Esophagus squamous epithelium (tissue), 5 donors: ENCODE measurements at regions not wholly inside any gene's neighbourhood (a gene's known extent, or its start where the extent isn't known, plus 50 kb on each side); places are given as distances from the start of the nearest gene placed in this dataset.

Experiments used
- DNase-seq: peaks from one replicate; lab custom pipeline; 2025; lab: John Stamatoyannopoulos, UW
- H3K27ac ChIP-seq, 4 donors: fragments of 200-600 bp; sonication (generic); one replicate each; pipeline ENCODE4 v1.5.1; 2016 to 2019; ENCODE audit warnings: mild to moderate bottlenecking in 1 of 4
- H3K27me3 ChIP-seq, 4 donors: fragments of 200-600 bp; sonication (generic); 1 replicate in 3 of 4; 2 replicates in 1 of 4; pipeline versions ENCODE4 v1.5.1 to v1.6.0; 2017 to 2021; ENCODE audit warnings: antibody characterized with exemption in 1 of 4
- H3K36me3 ChIP-seq, 3 donors: fragments of 200-600 bp; sonication (generic); one replicate each; pipeline ENCODE4 v1.5.1; 2016 to 2019
- H3K4me1 ChIP-seq, 3 donors: fragments of 200-600 bp; sonication (generic); one replicate each; pipeline ENCODE4 v1.5.1; 2017 to 2019
- H3K4me3 ChIP-seq, 4 donors: fragments of 200-600 bp; sonication (generic); 1 replicate in 3 of 4; 2 replicates in 1 of 4; pipeline ENCODE4 v1.5.1; 2016 to 2019; ENCODE audit warnings: mild to moderate bottlenecking in 2 of 4, moderate library complexity in 1 of 4
- H3K9me3 ChIP-seq, 3 donors: fragments of 200-600 bp; sonication (generic); one replicate each; pipeline ENCODE4 v1.5.1; 2016 to 2019
- POLR2A ChIP-seq, 4 donors: fragments of 450-650 bp; IDR thresholded peaks; one replicate each; pipeline ENCODE4 v1.6.1; 2017; ENCODE audit warnings: antibody characterized with exemption in 4 of 4, mild to moderate bottlenecking in 4 of 4, moderate library complexity in 3 of 4
- WGBS, 2 donors: methylation state at CpG; one replicate each; pipeline ENCODE4 v1.1.5; 2018; 5-methylcytosine and 5-hydroxymethylcytosine counted together
- intact Hi-C: fragments of 100-400 bp; cut with DNase I; formaldehyde crosslinking; loops from one replicate; pipeline ENCODE4 v1.15.0; 2022
- TF ChIP-seq, protein P1 (sequence below), 6 experiments: fragments of 450-650 bp in 4 of 6; fragments of 200-600 bp in 2 of 6; sonication (generic) in 2 of 6; IDR thresholded peaks; one replicate each; pipeline ENCODE4 v1.5.1; 2016 to 2019; ENCODE audit warnings: antibody characterized with exemption in 6 of 6, mild to moderate bottlenecking in 4 of 6, moderate library complexity in 4 of 6
- donor health status: DM: yes; HTN: yes; CAD: no.

DNA sequence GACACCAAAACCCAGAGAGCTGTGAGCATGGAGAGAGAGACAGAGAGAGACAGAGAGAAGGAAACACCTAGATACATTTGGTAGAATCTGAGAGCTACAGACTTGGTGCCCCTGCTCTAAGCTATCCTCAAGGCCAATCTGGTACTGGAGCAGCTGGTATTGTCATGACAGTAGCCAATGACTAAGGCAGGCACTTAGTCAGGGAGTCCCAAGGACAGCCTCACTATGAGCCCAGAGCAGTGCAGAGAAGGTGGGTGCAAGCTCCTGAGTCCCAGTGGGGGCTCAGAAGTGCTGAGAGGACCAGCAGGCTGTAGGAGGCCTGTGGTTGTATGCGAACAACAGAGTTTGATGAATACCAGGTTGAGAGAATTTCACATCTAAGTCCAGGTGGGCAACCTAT is 300.4 kb upstream of the ZNF608 start:
- Histone ChIP-seq H3K4me3 (no peak overlapping the region), H3K27me3 (no peaks in the 10 kb centered on the region), H3K9me3 (no peaks in the 10 kb centered on the region), H3K4me1 (peaks cover 6 to 46% (median 14%) of the 10 kb centered on the region in 3 donors), H3K27ac (no peak overlapping the region), H3K36me3 (no peaks in the 10 kb centered on the region)
- 100% methylated on average over 1 of the region's 1 CpG for WGBS, 2 donors
- DNase-seq, result no peak
- TF ChIP-seq POLR2A (IDR thresholded peaks at IDR 0.05), result no peak
- TF ChIP-seq, protein P1, sequence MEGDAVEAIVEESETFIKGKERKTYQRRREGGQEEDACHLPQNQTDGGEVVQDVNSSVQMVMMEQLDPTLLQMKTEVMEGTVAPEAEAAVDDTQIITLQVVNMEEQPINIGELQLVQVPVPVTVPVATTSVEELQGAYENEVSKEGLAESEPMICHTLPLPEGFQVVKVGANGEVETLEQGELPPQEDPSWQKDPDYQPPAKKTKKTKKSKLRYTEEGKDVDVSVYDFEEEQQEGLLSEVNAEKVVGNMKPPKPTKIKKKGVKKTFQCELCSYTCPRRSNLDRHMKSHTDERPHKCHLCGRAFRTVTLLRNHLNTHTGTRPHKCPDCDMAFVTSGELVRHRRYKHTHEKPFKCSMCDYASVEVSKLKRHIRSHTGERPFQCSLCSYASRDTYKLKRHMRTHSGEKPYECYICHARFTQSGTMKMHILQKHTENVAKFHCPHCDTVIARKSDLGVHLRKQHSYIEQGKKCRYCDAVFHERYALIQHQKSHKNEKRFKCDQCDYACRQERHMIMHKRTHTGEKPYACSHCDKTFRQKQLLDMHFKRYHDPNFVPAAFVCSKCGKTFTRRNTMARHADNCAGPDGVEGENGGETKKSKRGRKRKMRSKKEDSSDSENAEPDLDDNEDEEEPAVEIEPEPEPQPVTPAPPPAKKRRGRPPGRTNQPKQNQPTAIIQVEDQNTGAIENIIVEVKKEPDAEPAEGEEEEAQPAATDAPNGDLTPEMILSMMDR (IDR thresholded peaks at IDR 0.05), result no peak
- intact Hi-C loops, result no loop called here

DNA sequence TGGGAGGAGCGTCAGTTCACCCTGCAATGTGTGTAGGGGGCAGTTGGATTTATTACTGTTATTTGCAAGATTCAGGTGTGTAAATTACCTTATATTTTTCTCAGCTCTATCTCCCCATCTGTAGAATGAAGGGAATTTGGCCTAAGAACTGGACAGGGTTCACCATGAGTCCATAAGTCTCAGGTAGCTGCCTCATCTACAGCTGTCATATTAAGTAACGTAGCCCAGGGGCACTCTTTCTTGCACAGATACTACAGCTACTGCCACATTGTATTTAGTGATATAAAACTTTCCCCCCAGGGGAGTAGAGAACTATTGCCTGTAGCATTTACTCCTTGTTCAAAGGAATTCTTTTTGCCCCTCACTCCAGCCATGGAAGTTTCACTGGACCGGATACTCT is 301.4 kb upstream of the ZNF608 start:
- Histone ChIP-seq H3K27ac (no peak overlapping the region), H3K36me3 (no peaks in the 10 kb centered on the region), H3K27me3 (no peaks in the 10 kb centered on the region), H3K4me3 (no peak overlapping the region), H3K9me3 (no peaks in the 10 kb centered on the region), H3K4me1 (peaks cover 6 to 36% (median 14%) of the 10 kb centered on the region in 3 donors)
- no peak for DNase-seq
- WGBS, 2 donors, result 97 to 98% methylated on average over 3 of the region's 3 CpGs
- TF ChIP-seq POLR2A (IDR thresholded peaks at IDR 0.05), result no peak
- TF ChIP-seq, protein P1 (IDR thresholded peaks at IDR 0.05), result no peak
- intact Hi-C loops, result no loop called here

DNA sequence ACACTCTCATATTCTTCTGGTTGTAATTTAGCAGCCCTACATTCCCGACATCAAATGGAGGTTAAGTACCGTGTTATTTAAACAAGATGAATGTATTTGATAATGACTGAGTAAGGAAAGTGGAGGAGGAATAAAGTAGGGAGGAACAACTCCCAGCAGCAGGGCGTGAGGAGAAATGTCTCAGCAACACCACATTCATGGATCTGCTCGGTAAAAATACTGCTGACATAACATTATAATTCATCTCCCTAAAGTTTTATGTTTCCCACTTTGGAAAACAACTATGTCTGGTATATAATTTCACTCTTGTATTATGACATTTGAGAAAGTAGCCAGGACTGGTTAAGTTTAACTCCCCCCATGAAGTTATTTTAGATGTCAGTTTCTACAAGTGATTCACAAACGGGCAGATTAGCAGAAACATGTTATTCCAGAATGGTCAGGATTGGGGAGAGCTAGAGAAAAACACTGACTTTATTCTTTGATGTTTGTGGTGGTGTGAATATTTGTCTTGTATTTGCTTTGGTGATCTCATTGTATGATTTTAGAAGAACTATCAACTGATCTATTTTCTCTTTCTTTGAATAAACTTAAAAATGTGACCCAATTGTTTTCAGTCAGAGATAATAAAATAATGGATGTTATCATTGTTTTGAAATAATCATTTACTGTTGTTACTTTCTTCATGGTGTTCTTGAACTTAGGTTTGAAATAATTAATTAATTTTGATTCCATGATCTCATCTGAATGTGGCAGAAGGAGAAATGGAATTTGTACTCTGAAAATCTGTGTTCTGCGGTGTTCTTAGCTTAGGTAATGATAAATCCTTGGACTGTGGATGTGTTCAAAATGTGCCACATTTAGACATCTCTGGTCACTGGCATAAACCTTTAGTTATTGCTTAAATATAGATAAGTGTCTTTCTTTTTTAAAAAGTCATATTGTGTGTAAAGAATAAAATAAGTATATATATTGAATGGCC is 303.6 kb upstream of the ZNF608 start:
- Histone ChIP-seq H3K27ac (peak overlapping the region in 1 of 4 donors; percentile 30), H3K4me1 (peaks cover 0 to 16% (median 0%) of the 10 kb centered on the region in 3 donors), H3K4me3 (no peak overlapping the region), H3K9me3 (no peaks in the 10 kb centered on the region), H3K27me3 (no peaks in the 10 kb centered on the region), H3K36me3 (no peaks in the 10 kb centered on the region)
- 46 to 67% methylated on average over 6 of the region's 6 CpGs for WGBS, 2 donors
- intact Hi-C loops, result no loop called here
- DNase-seq, result no peak
- TF ChIP-seq POLR2A (IDR thresholded peaks at IDR 0.05), result no peak
- TF ChIP-seq, protein P1 (IDR thresholded peaks at IDR 0.05), result no peak

DNA sequence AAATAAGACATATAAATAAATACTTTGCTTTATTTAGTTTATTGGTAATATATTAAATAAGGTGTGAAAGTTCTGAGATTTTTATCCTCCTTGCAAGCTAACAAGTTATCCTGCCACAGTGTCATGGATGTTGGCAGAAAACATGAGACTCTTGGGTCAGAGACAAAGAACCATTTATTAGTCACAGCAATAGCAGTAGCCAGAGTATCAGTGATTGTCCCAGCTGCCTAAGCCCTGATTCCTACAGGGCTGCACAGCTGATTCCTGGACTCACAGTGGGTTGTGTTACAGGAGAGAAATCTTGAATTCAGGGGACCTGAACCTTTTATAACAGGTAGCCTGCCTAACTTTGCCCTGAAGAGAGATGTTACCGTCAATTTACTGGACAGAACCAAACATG is 304.5 kb upstream of the ZNF608 start:
- intact Hi-C loops, result no loop called here
- TF ChIP-seq POLR2A (IDR thresholded peaks at IDR 0.05), result no peak
- TF ChIP-seq, protein P1 (IDR thresholded peaks at IDR 0.05), result no peak
- 80 to 100% methylated on average over 1 of the region's 1 CpG for WGBS, 2 donors
- Histone ChIP-seq H3K4me3 (no peak overlapping the region), H3K4me1 (peaks cover 0 to 14% (median 0%) of the 10 kb centered on the region in 3 donors), H3K9me3 (no peaks in the 10 kb centered on the region), H3K36me3 (no peaks in the 10 kb centered on the region), H3K27ac (no peak overlapping the region), H3K27me3 (no peaks in the 10 kb centered on the region)
- no peak for DNase-seq

DNA sequence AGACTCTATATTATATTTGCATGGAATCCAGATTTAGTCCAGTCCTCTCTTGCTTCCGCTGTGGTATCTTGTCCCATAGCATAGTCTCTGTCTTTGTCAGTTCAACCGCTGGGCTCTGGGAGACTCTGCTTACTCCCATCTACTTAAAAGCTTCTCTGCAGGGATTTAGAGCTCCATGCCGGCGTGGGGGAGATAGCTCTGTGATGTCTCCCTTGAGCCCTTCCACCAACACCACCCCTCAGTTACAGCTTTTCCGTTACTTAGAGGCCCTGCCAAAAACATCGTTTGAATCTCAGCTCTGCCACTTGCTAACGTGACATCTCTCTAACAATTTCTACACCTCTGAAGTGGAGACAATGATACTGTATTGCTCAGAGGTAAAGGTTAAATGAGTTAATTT is 306.1 kb upstream of the ZNF608 start:
- H3K4me1 ChIP-seq, result peaks cover 5 to 31% (median 5%) of the 10 kb centered on the region in 3 donors
- no peak for TF ChIP-seq POLR2A (IDR thresholded peaks at IDR 0.05)
- TF ChIP-seq, protein P1 (IDR thresholded peaks at IDR 0.05), result no peak
- no peaks in the 10 kb centered on the region for H3K9me3 ChIP-seq
- H3K27me3 ChIP-seq, result no peaks in the 10 kb centered on the region
- H3K36me3 ChIP-seq, result no peaks in the 10 kb centered on the region
- intact Hi-C loops, result no loop called here
- WGBS, 2 donors, result 90 to 93% methylated on average over 7 of the region's 7 CpGs
- no peak overlapping the region for H3K27ac ChIP-seq
- no peak for DNase-seq
- H3K4me3 ChIP-seq, result no peak overlapping the region
